ENCODE measurements at regions not wholly inside any gene's neighbourhood (a gene's known extent, or its start where the extent isn't known, plus 50 kb on each side); places are given as distances from the start of the nearest gene placed in this dataset.
"Not testable (repeated sequence)": the region's sequence is repeated elsewhere in the genome, so short reads cannot be mapped to it uniquely, and the experiment has no call there.

GRCh38 chr10:28892818-28893547, 215.7 kb downstream of the BAMBI start:
- DNase-seq (ENCODE audit: low read depth): no peak

GRCh38 chr10:28894146-28894545, 216.8 kb downstream of the BAMBI start:
- DNase-seq (ENCODE audit: low read depth): no peak

- not testable (repeated sequence) for DNase-seq (ENCODE audit: low read depth)
These were observed 218.3 kb downstream of the BAMBI start for GRCh38 chr10:28895671-28896070.

GRCh38 chr10:28896791-28897409, 219.6 kb downstream of the BAMBI start:
- not testable (repeated sequence) for DNase-seq (ENCODE audit: low read depth)

- no peak for DNase-seq (ENCODE audit: low read depth)
These were observed 220.5 kb downstream of the BAMBI start for GRCh38 chr10:28897617-28898464.

- DNase-seq (ENCODE audit: low read depth): no peak
These were observed 224.9 kb downstream of the BAMBI start for GRCh38 chr10:28902215-28902614.

GRCh38 chr10:28903063-28903462, 225.7 kb downstream of the BAMBI start:
- DNase-seq (ENCODE audit: low read depth): no peak

- no peak for DNase-seq (ENCODE audit: low read depth)
These were observed 226.4 kb downstream of the BAMBI start for GRCh38 chr10:28903736-28904135.

GRCh38 chr10:28905371-28905770, 228.1 kb downstream of the BAMBI start:
- DNase-seq (ENCODE audit: low read depth): no peak

- no peak for DNase-seq (ENCODE audit: low read depth)
These were observed 228.7 kb downstream of the BAMBI start for GRCh38 chr10:28906011-28906411.

GRCh38 chr10:28906415-28906814, 229.1 kb downstream of the BAMBI start:
- DNase-seq (ENCODE audit: low read depth): no peak

GRCh38 chr10:28906934-28907333, 229.6 kb downstream of the BAMBI start:
- no peak for DNase-seq (ENCODE audit: low read depth)

GRCh38 chr10:28909875-28910274, 232.6 kb downstream of the BAMBI start:
- DNase-seq (ENCODE audit: low read depth): no peak

GRCh38 chr10:28910956-28911355, 233.6 kb downstream of the BAMBI start:
- DNase-seq (ENCODE audit: low read depth): peak; percentile 28

- not testable (repeated sequence) for DNase-seq (ENCODE audit: low read depth)
These were observed 234.2 kb downstream of the BAMBI start for GRCh38 chr10:28911511-28911910.

GRCh38 chr10:28912017-28912783, 234.9 kb downstream of the BAMBI start:
- no peak for DNase-seq (ENCODE audit: low read depth)

GRCh38 chr10:28913436-28914237, 236.3 kb downstream of the BAMBI start:
- no peak for DNase-seq (ENCODE audit: low read depth)

- DNase-seq (ENCODE audit: low read depth): no peak
These were observed 237.4 kb downstream of the BAMBI start for GRCh38 chr10:28914701-28915100.

- no peak for DNase-seq (ENCODE audit: low read depth)
These were observed 238.8 kb downstream of the BAMBI start for GRCh38 chr10:28915989-28916588.

- DNase-seq (ENCODE audit: low read depth): no peak
These were observed 242.8 kb downstream of the BAMBI start for GRCh38 chr10:28920091-28920490.

Measured in myocyte (in vitro differentiated cells).